Testis (tissue), 2 donors: ENCODE measurements at regions not wholly inside any gene's neighbourhood (a gene's known extent, or its start where the extent isn't known, plus 50 kb on each side); places are given as distances from the start of the nearest gene placed in this dataset.

Experiments
- POLR2A ChIP-seq: fragments of 450-650 bp; IDR thresholded peaks from one replicate; pipeline ENCODE4 v1.6.1; 2017; ENCODE audit warnings: antibody characterized with exemption, mild to moderate bottlenecking, moderate library complexity
- TF ChIP-seq, protein P1 (sequence below), 3 experiments: fragments of 450-650 bp in 2 of 3; fragments of 200-600 bp in 1 of 3; sonication (generic) in 1 of 3; IDR thresholded peaks; one replicate each; pipeline ENCODE4 v1.5.1; 2016 to 2019; ENCODE audit warnings: antibody characterized with exemption in 3 of 3, mild to moderate bottlenecking in 2 of 3, moderate library complexity in 1 of 3

DNA sequence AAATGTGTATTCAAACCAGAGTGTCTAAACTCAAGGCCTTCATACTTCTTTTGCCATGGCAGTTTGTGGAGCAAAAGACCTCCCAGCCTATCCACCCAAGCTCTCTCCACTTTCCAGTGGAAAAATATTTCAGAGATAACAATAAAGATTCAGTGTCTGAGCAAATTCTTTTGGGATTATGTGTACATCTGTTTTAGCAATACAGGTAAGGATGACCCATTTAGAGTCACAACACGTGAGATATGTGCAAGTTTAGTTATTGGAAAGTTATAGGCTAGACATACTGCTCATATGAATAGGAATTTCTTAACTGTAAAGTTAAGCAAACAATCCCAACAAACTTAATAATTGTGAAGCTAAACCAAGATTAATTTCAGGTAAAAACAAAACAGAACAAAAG, 174.5 kb upstream of the LRIG1 start:
- TF ChIP-seq, protein P1, sequence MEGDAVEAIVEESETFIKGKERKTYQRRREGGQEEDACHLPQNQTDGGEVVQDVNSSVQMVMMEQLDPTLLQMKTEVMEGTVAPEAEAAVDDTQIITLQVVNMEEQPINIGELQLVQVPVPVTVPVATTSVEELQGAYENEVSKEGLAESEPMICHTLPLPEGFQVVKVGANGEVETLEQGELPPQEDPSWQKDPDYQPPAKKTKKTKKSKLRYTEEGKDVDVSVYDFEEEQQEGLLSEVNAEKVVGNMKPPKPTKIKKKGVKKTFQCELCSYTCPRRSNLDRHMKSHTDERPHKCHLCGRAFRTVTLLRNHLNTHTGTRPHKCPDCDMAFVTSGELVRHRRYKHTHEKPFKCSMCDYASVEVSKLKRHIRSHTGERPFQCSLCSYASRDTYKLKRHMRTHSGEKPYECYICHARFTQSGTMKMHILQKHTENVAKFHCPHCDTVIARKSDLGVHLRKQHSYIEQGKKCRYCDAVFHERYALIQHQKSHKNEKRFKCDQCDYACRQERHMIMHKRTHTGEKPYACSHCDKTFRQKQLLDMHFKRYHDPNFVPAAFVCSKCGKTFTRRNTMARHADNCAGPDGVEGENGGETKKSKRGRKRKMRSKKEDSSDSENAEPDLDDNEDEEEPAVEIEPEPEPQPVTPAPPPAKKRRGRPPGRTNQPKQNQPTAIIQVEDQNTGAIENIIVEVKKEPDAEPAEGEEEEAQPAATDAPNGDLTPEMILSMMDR (IDR thresholded peaks at IDR 0.05) = no peak
- TF ChIP-seq POLR2A = no peak
